Inflammatory macrophage (primary cell): ENCODE measurements at regions not wholly inside any gene's neighbourhood (a gene's known extent, or its start where the extent isn't known, plus 50 kb on each side); places are given as distances from the start of the nearest gene placed in this dataset.

Experiments used
- DNase-seq, 2 donors: peaks; one replicate each; pipeline ENCODE4 v3.0.0-alpha.2; 2020 to 2022

GRCh38 chr7:40972426-40972825 lies 730.5 kb downstream of the INHBA start:
- DNase-seq: no peak

GRCh38 chr7:40969641-40970040 lies 733.2 kb downstream of the INHBA start:
- DNase-seq: no peak

GRCh38 chr7:40966693-40967092 lies 736.2 kb downstream of the INHBA start:
- DNase-seq: no peak

GRCh38 chr7:40965774-40966173 lies 737.1 kb downstream of the INHBA start:
- no peak for DNase-seq

- no peak for DNase-seq
These were observed 737.9 kb downstream of the INHBA start for GRCh38 chr7:40965016-40965415.

- no peak for DNase-seq
These were observed 738.3 kb downstream of the INHBA start for GRCh38 chr7:40964610-40965009.

GRCh38 chr7:40959955-40960354 lies 742.9 kb downstream of the INHBA start:
- no peak for DNase-seq

GRCh38 chr7:40948239-40948638 lies 754.7 kb downstream of the INHBA start:
- DNase-seq: no peak

GRCh38 chr7:40947566-40947965 lies 755.3 kb downstream of the INHBA start:
- DNase-seq: no peak

GRCh38 chr7:40946549-40946948 lies 756.3 kb downstream of the INHBA start:
- no peak for DNase-seq

GRCh38 chr7:40945788-40946187 lies 757.1 kb downstream of the INHBA start:
- no peak for DNase-seq

- DNase-seq: no peak
These were observed 757.8 kb downstream of the INHBA start for GRCh38 chr7:40944981-40945585.

- no peak for DNase-seq
These were observed 765.0 kb downstream of the INHBA start for GRCh38 chr7:40937879-40938278.

GRCh38 chr7:40935435-40935834 lies 767.5 kb downstream of the INHBA start:
- DNase-seq: no peak

- no peak for DNase-seq
These were observed 779.3 kb downstream of the INHBA start for GRCh38 chr7:40923626-40924025.

GRCh38 chr7:40922316-40922670 lies 780.6 kb downstream of the INHBA start:
- DNase-seq: no peak

- DNase-seq: no peak
These were observed 781.1 kb downstream of the INHBA start for GRCh38 chr7:40921589-40922315.

GRCh38 chr7:40918701-40919271 lies 784.0 kb downstream of the SUGCT start:
- DNase-seq: no peak

- DNase-seq: no peak
These were observed 782.0 kb downstream of the SUGCT start for GRCh38 chr7:40916813-40917212.

GRCh38 chr7:40915071-40915470 lies 780.3 kb downstream of the SUGCT start:
- DNase-seq: no peak
